ENCODE measurements at regions not wholly inside any gene's neighbourhood (a gene's known extent, or its start where the extent isn't known, plus 50 kb on each side); places are given as distances from the start of the nearest gene placed in this dataset.

DNA sequence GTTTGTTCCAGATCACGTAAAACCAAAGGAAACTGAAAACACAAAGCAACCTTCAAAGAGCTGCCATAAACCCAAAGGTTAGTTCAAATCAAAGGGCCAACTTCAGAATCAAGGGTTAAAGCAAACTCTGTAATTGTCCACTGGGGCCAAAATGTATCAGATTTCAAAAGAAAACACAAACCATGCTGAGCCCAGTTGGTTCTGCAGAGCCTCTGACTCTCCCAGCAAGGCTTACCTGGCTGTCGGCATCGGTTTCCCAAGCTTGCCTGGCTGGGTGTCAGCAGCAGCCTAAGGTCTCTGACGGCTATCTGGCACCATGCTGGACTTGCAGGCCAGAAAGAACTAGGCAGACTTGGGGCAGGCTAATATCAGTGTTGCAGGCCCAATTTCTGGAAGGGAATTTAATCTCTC lies 125.3 kb downstream of the DAD1 start:
- 50% methylated on average over 4 of the region's 4 CpGs for WGBS
- Histone ChIP-seq H3K27me3 (ENCODE audit: control insufficient read depth in 4 of 4, insufficient read depth in 4 of 4, low read length in 3 of 4) (no peaks in the 10 kb centered on the region), H3K9me3 (ENCODE audit: control insufficient read depth in 4 of 4, low read length in 3 of 4) (no peaks in the 10 kb centered on the region), H3K27ac (ENCODE audit: low read depth in 1 of 2, low read length in 2 of 2) (no peak overlapping the region), H3K4me1 (ENCODE audit: control insufficient read depth in 4 of 4, insufficient read depth in 4 of 4, low read length in 3 of 4) (no peaks in the 10 kb centered on the region), H3K36me3 (ENCODE audit: control insufficient read depth in 4 of 4, insufficient read depth in 3 of 4, low read depth in 1 of 4, low read length in 3 of 4) (no peaks in the 10 kb centered on the region), H3K9ac (ENCODE audit: low read depth in 1 of 2, low read length in 2 of 2) (no peak overlapping the region), H3K4me3 (ENCODE audit: low read depth in 1 of 3, low read length in 3 of 3) (no peak overlapping the region)
- no peak for DNase-seq (ENCODE audit: low spot score)
- TF ChIP-seq NR2F2 (IDR thresholded peaks at IDR 0.05), result no peak
- TF ChIP-seq, protein P1, sequence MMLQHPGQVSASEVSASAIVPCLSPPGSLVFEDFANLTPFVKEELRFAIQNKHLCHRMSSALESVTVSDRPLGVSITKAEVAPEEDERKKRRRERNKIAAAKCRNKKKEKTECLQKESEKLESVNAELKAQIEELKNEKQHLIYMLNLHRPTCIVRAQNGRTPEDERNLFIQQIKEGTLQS (IDR thresholded peaks at IDR 0.05), result no peak

DNA sequence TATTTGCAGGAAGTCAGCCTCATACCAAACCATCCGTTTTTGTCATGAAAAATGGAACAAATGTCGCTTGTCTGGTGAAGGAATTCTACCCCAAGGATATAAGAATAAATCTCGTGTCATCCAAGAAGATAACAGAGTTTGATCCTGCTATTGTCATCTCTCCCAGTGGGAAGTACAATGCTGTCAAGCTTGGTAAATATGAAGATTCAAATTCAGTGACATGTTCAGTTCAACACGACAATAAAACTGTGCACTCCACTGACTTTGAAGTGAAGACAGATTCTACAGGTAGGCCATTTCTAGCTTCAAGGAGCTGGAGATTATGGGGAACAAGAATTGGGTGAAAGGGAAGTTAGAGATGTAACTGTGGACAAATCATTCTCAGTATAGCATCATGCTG lies 126.1 kb downstream of the DAD1 start:
- Histone ChIP-seq H3K36me3 (ENCODE audit: control insufficient read depth in 4 of 4, insufficient read depth in 3 of 4, low read depth in 1 of 4, low read length in 3 of 4) (no peaks in the 10 kb centered on the region), H3K27me3 (ENCODE audit: control insufficient read depth in 4 of 4, insufficient read depth in 4 of 4, low read length in 3 of 4) (no peaks in the 10 kb centered on the region), H3K9me3 (ENCODE audit: control insufficient read depth in 4 of 4, low read length in 3 of 4) (no peaks in the 10 kb centered on the region), H3K9ac (ENCODE audit: low read depth in 1 of 2, low read length in 2 of 2) (no peak overlapping the region), H3K4me1 (ENCODE audit: control insufficient read depth in 4 of 4, insufficient read depth in 4 of 4, low read length in 3 of 4) (no peaks in the 10 kb centered on the region), H3K27ac (ENCODE audit: low read depth in 1 of 2, low read length in 2 of 2) (no peak overlapping the region), H3K4me3 (ENCODE audit: low read depth in 1 of 3, low read length in 3 of 3) (no peak overlapping the region)
- TF ChIP-seq YY1 (IDR thresholded peaks at IDR 0.05), result no peak
- no peak for TF ChIP-seq TAF1 (conservative IDR thresholded peaks at IDR 0.05)
- no peak for TF ChIP-seq RAD21 (IDR thresholded peaks at IDR 0.05)
- TF ChIP-seq, protein P1 (IDR thresholded peaks at IDR 0.05), result no peak
- TF ChIP-seq SP1 (IDR thresholded peaks at IDR 0.05), result no peak
- no peak for TF ChIP-seq NR2F2 (IDR thresholded peaks at IDR 0.05)
- TF ChIP-seq, protein P2, sequence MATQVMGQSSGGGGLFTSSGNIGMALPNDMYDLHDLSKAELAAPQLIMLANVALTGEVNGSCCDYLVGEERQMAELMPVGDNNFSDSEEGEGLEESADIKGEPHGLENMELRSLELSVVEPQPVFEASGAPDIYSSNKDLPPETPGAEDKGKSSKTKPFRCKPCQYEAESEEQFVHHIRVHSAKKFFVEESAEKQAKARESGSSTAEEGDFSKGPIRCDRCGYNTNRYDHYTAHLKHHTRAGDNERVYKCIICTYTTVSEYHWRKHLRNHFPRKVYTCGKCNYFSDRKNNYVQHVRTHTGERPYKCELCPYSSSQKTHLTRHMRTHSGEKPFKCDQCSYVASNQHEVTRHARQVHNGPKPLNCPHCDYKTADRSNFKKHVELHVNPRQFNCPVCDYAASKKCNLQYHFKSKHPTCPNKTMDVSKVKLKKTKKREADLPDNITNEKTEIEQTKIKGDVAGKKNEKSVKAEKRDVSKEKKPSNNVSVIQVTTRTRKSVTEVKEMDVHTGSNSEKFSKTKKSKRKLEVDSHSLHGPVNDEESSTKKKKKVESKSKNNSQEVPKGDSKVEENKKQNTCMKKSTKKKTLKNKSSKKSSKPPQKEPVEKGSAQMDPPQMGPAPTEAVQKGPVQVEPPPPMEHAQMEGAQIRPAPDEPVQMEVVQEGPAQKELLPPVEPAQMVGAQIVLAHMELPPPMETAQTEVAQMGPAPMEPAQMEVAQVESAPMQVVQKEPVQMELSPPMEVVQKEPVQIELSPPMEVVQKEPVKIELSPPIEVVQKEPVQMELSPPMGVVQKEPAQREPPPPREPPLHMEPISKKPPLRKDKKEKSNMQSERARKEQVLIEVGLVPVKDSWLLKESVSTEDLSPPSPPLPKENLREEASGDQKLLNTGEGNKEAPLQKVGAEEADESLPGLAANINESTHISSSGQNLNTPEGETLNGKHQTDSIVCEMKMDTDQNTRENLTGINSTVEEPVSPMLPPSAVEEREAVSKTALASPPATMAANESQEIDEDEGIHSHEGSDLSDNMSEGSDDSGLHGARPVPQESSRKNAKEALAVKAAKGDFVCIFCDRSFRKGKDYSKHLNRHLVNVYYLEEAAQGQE (IDR thresholded peaks at IDR 0.05), result no peak
- no peak for TF ChIP-seq FOXA2 (IDR thresholded peaks at IDR 0.05)
- no peak for TF ChIP-seq FOXA1 (IDR thresholded peaks at IDR 0.05)
- TF ChIP-seq, protein P3, sequence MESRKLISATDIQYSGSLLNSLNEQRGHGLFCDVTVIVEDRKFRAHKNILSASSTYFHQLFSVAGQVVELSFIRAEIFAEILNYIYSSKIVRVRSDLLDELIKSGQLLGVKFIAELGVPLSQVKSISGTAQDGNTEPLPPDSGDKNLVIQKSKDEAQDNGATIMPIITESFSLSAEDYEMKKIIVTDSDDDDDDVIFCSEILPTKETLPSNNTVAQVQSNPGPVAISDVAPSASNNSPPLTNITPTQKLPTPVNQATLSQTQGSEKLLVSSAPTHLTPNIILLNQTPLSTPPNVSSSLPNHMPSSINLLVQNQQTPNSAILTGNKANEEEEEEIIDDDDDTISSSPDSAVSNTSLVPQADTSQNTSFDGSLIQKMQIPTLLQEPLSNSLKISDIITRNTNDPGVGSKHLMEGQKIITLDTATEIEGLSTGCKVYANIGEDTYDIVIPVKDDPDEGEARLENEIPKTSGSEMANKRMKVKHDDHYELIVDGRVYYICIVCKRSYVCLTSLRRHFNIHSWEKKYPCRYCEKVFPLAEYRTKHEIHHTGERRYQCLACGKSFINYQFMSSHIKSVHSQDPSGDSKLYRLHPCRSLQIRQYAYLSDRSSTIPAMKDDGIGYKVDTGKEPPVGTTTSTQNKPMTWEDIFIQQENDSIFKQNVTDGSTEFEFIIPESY (IDR thresholded peaks at IDR 0.05), result no peak
- no peak for TF ChIP-seq RXRA (IDR thresholded peaks at IDR 0.05)
- TF ChIP-seq EGR1 (IDR thresholded peaks at IDR 0.05; ENCODE audit: low read depth in 2 of 2), result no peak
- TF ChIP-seq GABPA (IDR thresholded peaks at IDR 0.05 in 1 of 2, conservative IDR thresholded peaks at IDR 0.05 in 1 of 2), result no peak
- no peak for DNase-seq (ENCODE audit: low spot score)
- WGBS, result 79% methylated on average over 4 of the region's 4 CpGs

All from liver (tissue), 7 donors.